ENCODE measurements at regions not wholly inside any gene's neighbourhood (a gene's known extent, or its start where the extent isn't known, plus 50 kb on each side); places are given as distances from the start of the nearest gene placed in this dataset.

- ATAC-seq (ENCODE audit: insufficient read depth, low FRiP score) = no peak
- H3K36me3 ChIP-seq (ENCODE audit: control insufficient read depth in 4 of 4, insufficient read depth in 4 of 4, low read length in 4 of 4) = no peaks in the 10 kb centered on the region
- H3K9ac ChIP-seq (ENCODE audit: insufficient read depth in 1 of 2, low read length in 2 of 2) = no peak overlapping the region
- DNase-seq = no peak
- H3K27ac ChIP-seq (ENCODE audit: low read depth in 1 of 2, low read length in 1 of 2) = no peak overlapping the region
- H3K4me3 ChIP-seq = no peak overlapping the region
- H3K4me1 ChIP-seq (ENCODE audit: control insufficient read depth in 5 of 5, insufficient read depth in 5 of 5, low read length in 5 of 5) = peaks cover 0 to 18% (median 0%) of the 10 kb centered on the region in 5 donors
- no peak for TF ChIP-seq CTCF (IDR thresholded peaks at IDR 0.05; ENCODE audit: control extremely low read depth, extremely low read depth)
- no peaks in the 10 kb centered on the region for H3K27me3 ChIP-seq (ENCODE audit: control insufficient read depth in 3 of 3, insufficient read depth in 3 of 3, low read length in 2 of 3)
- 72 to 79% methylated on average over 2 of the region's 2 CpGs for WGBS, 2 donors
- no peaks in the 10 kb centered on the region for H3K9me3 ChIP-seq (ENCODE audit: control insufficient read depth in 4 of 4, insufficient read depth in 3 of 4, low read length in 3 of 4)
These were observed 480.7 kb upstream of the THBS1 start for GRCh38 chr15:39100106-39100660.

- no peak for ATAC-seq (ENCODE audit: insufficient read depth, low FRiP score)
- Histone ChIP-seq H3K27me3 (ENCODE audit: control insufficient read depth in 3 of 3, insufficient read depth in 3 of 3, low read length in 2 of 3) (no peaks in the 10 kb centered on the region), H3K9me3 (ENCODE audit: control insufficient read depth in 4 of 4, insufficient read depth in 3 of 4, low read length in 3 of 4) (no peaks in the 10 kb centered on the region), H3K36me3 (ENCODE audit: control insufficient read depth in 4 of 4, insufficient read depth in 4 of 4, low read length in 4 of 4) (no peaks in the 10 kb centered on the region), H3K4me1 (ENCODE audit: control insufficient read depth in 5 of 5, insufficient read depth in 5 of 5, low read length in 5 of 5) (peaks cover 0 to 7% (median 0%) of the 10 kb centered on the region in 5 donors), H3K4me3 (no peak overlapping the region), H3K9ac (ENCODE audit: insufficient read depth in 1 of 2, low read length in 2 of 2) (no peak overlapping the region), H3K27ac (ENCODE audit: low read depth in 1 of 2, low read length in 1 of 2) (no peak overlapping the region)
- WGBS, 2 donors = 91 to 94% methylated on average over 1 of the region's 1 CpG
- TF ChIP-seq CTCF (IDR thresholded peaks at IDR 0.05; ENCODE audit: control extremely low read depth, extremely low read depth) = no peak
- no peak for DNase-seq
These were observed 478.4 kb upstream of the THBS1 start for GRCh38 chr15:39102431-39102830.

- H3K27me3 ChIP-seq (ENCODE audit: control insufficient read depth in 3 of 3, insufficient read depth in 3 of 3, low read length in 2 of 3) = no peaks in the 10 kb centered on the region
- no peaks in the 10 kb centered on the region for H3K36me3 ChIP-seq (ENCODE audit: control insufficient read depth in 4 of 4, insufficient read depth in 4 of 4, low read length in 4 of 4)
- no peak for ATAC-seq (ENCODE audit: insufficient read depth, low FRiP score)
- no peak overlapping the region for H3K4me3 ChIP-seq
- no peaks in the 10 kb centered on the region for H3K9me3 ChIP-seq (ENCODE audit: control insufficient read depth in 4 of 4, insufficient read depth in 3 of 4, low read length in 3 of 4)
- TF ChIP-seq CTCF (IDR thresholded peaks at IDR 0.05; ENCODE audit: control extremely low read depth, extremely low read depth) = no peak
- DNase-seq = peak in 2 of 3 donors; percentile 38 to 53
- H3K4me1 ChIP-seq (ENCODE audit: control insufficient read depth in 5 of 5, insufficient read depth in 5 of 5, low read length in 5 of 5) = peaks cover 0 to 11% (median 0%) of the 10 kb centered on the region in 5 donors
- 90 to 94% methylated on average over 5 of the region's 5 CpGs for WGBS, 2 donors
- H3K9ac ChIP-seq (ENCODE audit: insufficient read depth in 1 of 2, low read length in 2 of 2) = no peak overlapping the region
- no peak overlapping the region for H3K27ac ChIP-seq (ENCODE audit: low read depth in 1 of 2, low read length in 1 of 2)
These were observed 473.9 kb upstream of the THBS1 start for GRCh38 chr15:39106950-39107349.

GRCh38 chr15:39108021-39108420 lies 472.9 kb upstream of the THBS1 start:
- no peak overlapping the region for H3K4me3 ChIP-seq
- no peak overlapping the region for H3K9ac ChIP-seq (ENCODE audit: insufficient read depth in 1 of 2, low read length in 2 of 2)
- DNase-seq (no peak), ATAC-seq (ENCODE audit: insufficient read depth, low FRiP score) (no peak)
- no peaks in the 10 kb centered on the region for H3K36me3 ChIP-seq (ENCODE audit: control insufficient read depth in 4 of 4, insufficient read depth in 4 of 4, low read length in 4 of 4)
- H3K9me3 ChIP-seq (ENCODE audit: control insufficient read depth in 4 of 4, insufficient read depth in 3 of 4, low read length in 3 of 4) = no peaks in the 10 kb centered on the region
- H3K4me1 ChIP-seq (ENCODE audit: control insufficient read depth in 5 of 5, insufficient read depth in 5 of 5, low read length in 5 of 5) = peaks cover 0 to 11% (median 0%) of the 10 kb centered on the region in 5 donors
- no peaks in the 10 kb centered on the region for H3K27me3 ChIP-seq (ENCODE audit: control insufficient read depth in 3 of 3, insufficient read depth in 3 of 3, low read length in 2 of 3)
- TF ChIP-seq CTCF (IDR thresholded peaks at IDR 0.05; ENCODE audit: control extremely low read depth, extremely low read depth) = no peak
- H3K27ac ChIP-seq (ENCODE audit: low read depth in 1 of 2, low read length in 1 of 2) = no peak overlapping the region
